GM12872 (cell line): ENCODE measurements at regions not wholly inside any gene's neighbourhood (a gene's known extent, or its start where the extent isn't known, plus 50 kb on each side); places are given as distances from the start of the nearest gene placed in this dataset.

ENCODE experiments used
- CTCF ChIP-seq: IDR thresholded peaks from 3 replicates; pipeline ENCODE4 v1.5.1; 2011; ENCODE audit warnings: low read depth, mild to moderate bottlenecking, low read length, moderate library complexity; ENCODE audit not compliant: insufficient read depth

GRCh38 chr4:17265139-17265538, 246.8 kb downstream of the QDPR start:
- TF ChIP-seq CTCF, result no peak

- no peak for TF ChIP-seq CTCF
Observed at GRCh38 chr4:17260166-17260907, 251.6 kb downstream of the QDPR start.

- TF ChIP-seq CTCF, result no peak
Observed at GRCh38 chr4:17258106-17258505, 253.8 kb downstream of the QDPR start.

GRCh38 chr4:17252131-17252530, 259.8 kb downstream of the QDPR start:
- no peak for TF ChIP-seq CTCF

- no peak for TF ChIP-seq CTCF
Observed at GRCh38 chr4:17251101-17251500, 260.8 kb downstream of the QDPR start.

GRCh38 chr4:17250591-17250990, 261.3 kb downstream of the QDPR start:
- TF ChIP-seq CTCF, result no peak

GRCh38 chr4:17246656-17247055, 265.2 kb downstream of the QDPR start:
- no peak for TF ChIP-seq CTCF
